Stimulated activated naive B cell treated with anti-CD40 and anti-IgM and Interleukin-4, amounts not matched to agents 10 μg/mL and 1 μg/mL and 100 μg/mL, for 72 hours (primary cell): ENCODE measurements at regions not wholly inside any gene's neighbourhood (a gene's known extent, or its start where the extent isn't known, plus 50 kb on each side); places are given as distances from the start of the nearest gene placed in this dataset.
"Not testable (repeated sequence)": the region's sequence is repeated elsewhere in the genome, so short reads cannot be mapped to it uniquely, and the experiment has no call there.

Experiments
- ATAC-seq, 2 donors: fragments of 150-1000 bp; cut with Tn5 transposase; replicated peaks; 2 replicates each; pipeline ENCODE4 v1.10.0; 2021; ENCODE audit warnings: moderate library complexity in 1 of 2
- DNase-seq: peaks from one replicate; pipeline ENCODE4 v3.0.0; 2021
- H3K27ac Mint-ChIP-seq: one replicate; pipeline ENCODE4 v1.8.0; 2022; ENCODE audit warnings: mild to moderate bottlenecking, mixed read lengths
- H3K27me3 Mint-ChIP-seq, 2 donors: one replicate each; pipeline ENCODE4 v1.8.0; 2022; ENCODE audit warnings: mixed read lengths in 2 of 2
- H3K36me3 Mint-ChIP-seq, 2 donors: one replicate each; pipeline ENCODE4 v1.8.0; 2022; ENCODE audit warnings: mixed read lengths in 2 of 2, mild to moderate bottlenecking in 1 of 2
- H3K4me1 Mint-ChIP-seq, 2 donors: one replicate each; pipeline ENCODE4 v1.8.0; 2022; ENCODE audit warnings: mixed read lengths in 2 of 2, mild to moderate bottlenecking in 1 of 2
- H3K4me3 Mint-ChIP-seq, 2 donors: one replicate each; pipeline ENCODE4 v1.8.0; 2022; ENCODE audit warnings: mild to moderate bottlenecking in 2 of 2, mixed read lengths in 2 of 2, moderate library complexity in 1 of 2
- H3K9me3 Mint-ChIP-seq, 2 donors: one replicate each; pipeline ENCODE4 v1.8.0; 2022; ENCODE audit warnings: mixed read lengths in 2 of 2, mild to moderate bottlenecking in 1 of 2

GRCh38 chr3:78285032-78285728 is 1245.3 kb downstream of the ROBO2 start:
- no peak for DNase-seq
- no peak overlapping the region for H3K4me3 Mint-ChIP-seq
- no peak overlapping the region for H3K27ac Mint-ChIP-seq
- no peaks in the 10 kb centered on the region for H3K36me3 Mint-ChIP-seq
- no peaks in the 10 kb centered on the region for H3K27me3 Mint-ChIP-seq
- H3K4me1 Mint-ChIP-seq: no peaks in the 10 kb centered on the region
- H3K9me3 Mint-ChIP-seq: peaks cover 0 to 4% of the 10 kb centered on the region in 2 donors
- ATAC-seq: no peak

DNA sequence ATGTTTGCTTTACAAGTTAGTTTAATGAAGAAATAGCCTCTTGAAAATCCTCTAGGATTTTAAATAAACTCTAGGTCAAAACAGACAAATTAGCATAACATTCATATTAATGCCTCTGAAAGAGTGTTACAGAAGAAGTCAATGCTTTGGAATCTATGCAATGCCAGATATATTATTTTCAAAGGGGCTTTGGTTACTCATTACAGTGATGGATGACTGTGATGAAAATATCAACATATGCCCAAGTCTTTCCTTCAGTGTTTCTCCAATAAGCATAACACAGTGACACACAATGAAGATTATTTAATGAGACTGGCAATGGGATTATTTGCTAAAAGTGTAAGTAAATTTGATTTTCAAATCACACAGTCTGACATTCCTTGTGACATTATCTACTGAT is 1247.2 kb downstream of the ROBO2 start:
- ATAC-seq: no peak
- DNase-seq: no peak
- Mint-ChIP-seq H3K4me1 (no peaks in the 10 kb centered on the region), H3K9me3 (peaks cover 0 to 4% of the 10 kb centered on the region in 2 donors), H3K27ac (no peak overlapping the region), H3K27me3 (no peaks in the 10 kb centered on the region), H3K36me3 (no peaks in the 10 kb centered on the region), H3K4me3 (no peak overlapping the region)

GRCh38 chr3:78293284-78293683 is 1253.4 kb downstream of the ROBO2 start:
- no peak overlapping the region for H3K4me3 Mint-ChIP-seq
- no peaks in the 10 kb centered on the region for H3K4me1 Mint-ChIP-seq
- no peak overlapping the region for H3K27ac Mint-ChIP-seq
- H3K36me3 Mint-ChIP-seq: no peaks in the 10 kb centered on the region
- DNase-seq (no peak), ATAC-seq (no peak)
- no peaks in the 10 kb centered on the region for H3K27me3 Mint-ChIP-seq
- H3K9me3 Mint-ChIP-seq: no peaks in the 10 kb centered on the region

DNA sequence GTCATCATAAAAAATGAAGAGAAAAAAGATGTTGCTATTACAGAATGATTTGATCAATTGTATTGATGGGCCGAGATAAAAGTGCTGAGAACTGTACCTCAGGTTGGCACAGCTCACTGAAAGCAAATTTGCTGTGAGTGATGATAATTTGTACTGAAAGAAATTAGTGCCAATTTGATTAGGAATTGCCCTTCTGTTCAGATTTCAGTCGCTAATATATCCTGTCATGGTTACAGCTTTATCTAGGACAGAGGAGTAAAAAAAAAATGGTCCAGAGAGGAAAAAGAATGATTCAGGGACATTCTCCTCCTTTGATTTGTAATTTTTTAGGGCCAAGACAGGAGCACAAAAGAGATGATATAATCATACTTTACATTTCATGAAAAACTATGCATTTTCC is 1264.2 kb downstream of the ROBO2 start:
- Mint-ChIP-seq H3K4me3 (no peak overlapping the region), H3K9me3 (peaks cover 5 to 7% of the 10 kb centered on the region in 2 donors), H3K27me3 (no peaks in the 10 kb centered on the region), H3K36me3 (no peaks in the 10 kb centered on the region), H3K4me1 (no peaks in the 10 kb centered on the region), H3K27ac (no peak overlapping the region)
- DNase-seq (no peak), ATAC-seq (no peak)

GRCh38 chr3:78312851-78313250 is 1273.0 kb downstream of the ROBO2 start:
- Mint-ChIP-seq H3K4me1 (no peaks in the 10 kb centered on the region), H3K9me3 (peaks cover 1 to 12% of the 10 kb centered on the region in 2 donors), H3K4me3 (no peak overlapping the region), H3K36me3 (no peaks in the 10 kb centered on the region), H3K27ac (no peak overlapping the region), H3K27me3 (no peaks in the 10 kb centered on the region)
- DNase-seq (no peak), ATAC-seq (no peak)

- no peak overlapping the region for H3K4me3 Mint-ChIP-seq
- H3K4me1 Mint-ChIP-seq: no peaks in the 10 kb centered on the region
- no peaks in the 10 kb centered on the region for H3K36me3 Mint-ChIP-seq
- no peaks in the 10 kb centered on the region for H3K27me3 Mint-ChIP-seq
- H3K9me3 Mint-ChIP-seq: peaks cover 1 to 12% of the 10 kb centered on the region in 2 donors
- DNase-seq: no peak
- no peak for ATAC-seq
- no peak overlapping the region for H3K27ac Mint-ChIP-seq
These were observed 1273.4 kb downstream of the ROBO2 start for GRCh38 chr3:78313332-78313731.

DNA sequence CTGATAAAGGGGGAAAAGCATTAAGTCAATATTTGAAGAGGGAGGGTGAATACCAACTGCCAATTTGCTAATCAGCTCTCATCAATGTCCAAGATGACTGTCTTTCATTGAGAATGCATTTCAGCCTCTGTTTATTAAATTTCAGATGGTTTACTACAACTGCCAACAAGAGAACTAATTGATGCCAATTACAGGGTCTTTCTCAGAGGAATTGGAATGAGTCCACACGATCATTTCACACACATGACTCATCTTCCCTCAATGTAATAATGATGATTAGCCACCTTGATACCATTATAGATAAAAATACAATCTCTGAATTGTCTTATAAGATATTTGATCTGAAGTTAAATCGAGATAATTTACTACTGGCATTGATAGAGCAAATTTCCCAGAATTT is 1274.4 kb downstream of the ROBO2 start:
- Mint-ChIP-seq H3K4me1 (no peaks in the 10 kb centered on the region), H3K9me3 (peaks cover 4 to 12% of the 10 kb centered on the region in 2 donors), H3K4me3 (no peak overlapping the region), H3K27ac (no peak overlapping the region), H3K27me3 (no peaks in the 10 kb centered on the region), H3K36me3 (no peaks in the 10 kb centered on the region)
- ATAC-seq: no peak
- no peak for DNase-seq

- Mint-ChIP-seq H3K27me3 (no peaks in the 10 kb centered on the region), H3K36me3 (no peaks in the 10 kb centered on the region), H3K27ac (no peak overlapping the region), H3K9me3 (peaks cover 0 to 2% of the 10 kb centered on the region in 2 donors), H3K4me1 (no peaks in the 10 kb centered on the region), H3K4me3 (no peak overlapping the region)
- DNase-seq (no peak), ATAC-seq (no peak)
These were observed 1277.9 kb downstream of the ROBO2 start for GRCh38 chr3:78317774-78318173.

DNA sequence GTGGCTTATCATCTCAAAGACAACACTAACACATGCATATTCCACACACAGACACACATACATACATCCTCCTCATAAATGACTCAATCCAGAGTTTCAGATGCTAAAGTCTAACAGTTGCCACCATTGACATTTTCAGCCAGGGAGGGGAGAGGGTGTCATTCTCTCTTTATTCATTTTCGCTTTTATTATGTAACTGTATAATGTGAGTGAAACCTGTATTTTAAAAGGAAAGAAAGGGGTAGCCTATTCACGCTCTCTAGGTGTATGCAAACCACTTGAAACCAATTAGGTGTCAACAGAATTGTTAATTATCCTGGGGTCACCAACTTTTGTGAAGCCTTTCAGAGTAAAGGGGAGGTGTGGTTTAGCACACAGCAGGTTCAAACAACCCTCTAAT is 1282.9 kb downstream of the ROBO2 start:
- ATAC-seq (no peak), DNase-seq (no peak)
- Mint-ChIP-seq H3K27ac (no peak overlapping the region), H3K4me1 (no peaks in the 10 kb centered on the region), H3K36me3 (no peaks in the 10 kb centered on the region), H3K4me3 (no peak overlapping the region), H3K27me3 (no peaks in the 10 kb centered on the region), H3K9me3 (peaks cover 14 to 23% of the 10 kb centered on the region in 2 donors)

GRCh38 chr3:78337801-78338211 is 1297.9 kb downstream of the ROBO2 start:
- H3K4me1 Mint-ChIP-seq: no peaks in the 10 kb centered on the region

GRCh38 chr3:78338405-78338804 is 1298.5 kb downstream of the ROBO2 start:
- ATAC-seq: no peak
- H3K27ac Mint-ChIP-seq: no peak overlapping the region
- H3K4me3 Mint-ChIP-seq: no peak overlapping the region
- H3K36me3 Mint-ChIP-seq: no peaks in the 10 kb centered on the region
- DNase-seq: no peak
- peaks cover 3 to 5% of the 10 kb centered on the region in 2 donors for H3K9me3 Mint-ChIP-seq
- no peaks in the 10 kb centered on the region for H3K4me1 Mint-ChIP-seq
- no peaks in the 10 kb centered on the region for H3K27me3 Mint-ChIP-seq

More at GRCh38 chr3:78337801-78338211, 1297.9 kb downstream of the ROBO2 start:
- H3K9me3 Mint-ChIP-seq: peaks cover 3 to 5% of the 10 kb centered on the region in 2 donors
- DNase-seq (no peak), ATAC-seq (no peak)
- no peak overlapping the region for H3K27ac Mint-ChIP-seq
- no peaks in the 10 kb centered on the region for H3K36me3 Mint-ChIP-seq
- no peaks in the 10 kb centered on the region for H3K27me3 Mint-ChIP-seq
- H3K4me3 Mint-ChIP-seq: no peak overlapping the region

- no peak overlapping the region for H3K27ac Mint-ChIP-seq
- no peak overlapping the region for H3K4me3 Mint-ChIP-seq
- no peaks in the 10 kb centered on the region for H3K4me1 Mint-ChIP-seq
- H3K27me3 Mint-ChIP-seq: no peaks in the 10 kb centered on the region
- peaks cover 0 to 8% of the 10 kb centered on the region in 2 donors for H3K9me3 Mint-ChIP-seq
- DNase-seq (no peak), ATAC-seq (no peak)
- H3K36me3 Mint-ChIP-seq: no peaks in the 10 kb centered on the region
These were observed 1303.3 kb downstream of the ROBO2 start for GRCh38 chr3:78343221-78343620.

DNA sequence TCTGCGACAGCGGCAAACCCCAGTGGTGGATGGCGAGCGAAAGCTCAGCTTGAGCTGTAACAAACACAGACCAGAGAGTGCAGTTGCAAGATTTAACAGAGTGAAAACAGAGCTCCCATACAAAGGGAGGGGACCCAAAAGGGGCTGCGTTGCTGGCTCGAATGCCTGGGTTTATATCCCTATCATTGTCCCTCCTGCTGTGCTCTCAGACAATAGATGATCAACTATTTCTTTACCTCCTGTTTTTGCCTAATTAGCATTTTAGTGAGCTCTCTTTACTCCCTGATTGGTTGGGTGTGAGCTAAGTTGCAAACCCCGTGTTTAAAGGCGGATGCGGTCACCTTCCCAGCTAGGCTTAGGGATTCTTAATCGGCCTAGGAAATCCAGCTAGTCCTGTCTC is 1304.4 kb downstream of the ROBO2 start:
- not testable (repeated sequence) for H3K27me3 Mint-ChIP-seq, DNase-seq, ATAC-seq, H3K4me3 Mint-ChIP-seq, H3K9me3 Mint-ChIP-seq, H3K27ac Mint-ChIP-seq, H3K36me3 Mint-ChIP-seq, H3K4me1 Mint-ChIP-seq

DNA sequence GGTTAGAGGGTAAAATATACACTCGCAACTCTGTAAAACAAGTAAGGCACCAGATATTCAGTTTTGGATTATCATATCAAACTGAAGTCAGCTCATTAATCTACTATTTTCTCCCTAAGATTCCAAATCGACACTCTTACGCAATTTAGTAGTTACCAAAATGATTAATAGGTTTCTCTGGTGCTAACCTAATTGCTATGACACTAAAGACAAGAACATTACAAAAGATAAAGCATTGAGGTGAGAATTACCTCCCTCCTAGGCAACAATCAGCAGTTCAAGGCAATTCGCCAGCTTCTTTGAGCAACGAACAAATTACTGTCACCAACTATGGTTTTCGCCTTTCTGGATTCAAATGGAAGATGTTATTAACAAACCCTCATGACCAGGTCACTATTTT is 1305.0 kb downstream of the ROBO2 start:
- no peaks in the 10 kb centered on the region for H3K36me3 Mint-ChIP-seq
- ATAC-seq: no peak
- no peak overlapping the region for H3K27ac Mint-ChIP-seq
- H3K27me3 Mint-ChIP-seq: no peaks in the 10 kb centered on the region
- no peaks in the 10 kb centered on the region for H3K4me1 Mint-ChIP-seq
- H3K4me3 Mint-ChIP-seq: no peak overlapping the region
- DNase-seq: no peak
- peaks cover 0 to 9% of the 10 kb centered on the region in 2 donors for H3K9me3 Mint-ChIP-seq

GRCh38 chr3:78347176-78347575 is 1307.3 kb downstream of the ROBO2 start:
- Mint-ChIP-seq H3K4me1 (no peaks in the 10 kb centered on the region), H3K27me3 (no peaks in the 10 kb centered on the region), H3K27ac (no peak overlapping the region), H3K9me3 (peaks cover 0 to 8% of the 10 kb centered on the region in 2 donors), H3K4me3 (no peak overlapping the region), H3K36me3 (no peaks in the 10 kb centered on the region)
- ATAC-seq (no peak), DNase-seq (no peak)

DNA sequence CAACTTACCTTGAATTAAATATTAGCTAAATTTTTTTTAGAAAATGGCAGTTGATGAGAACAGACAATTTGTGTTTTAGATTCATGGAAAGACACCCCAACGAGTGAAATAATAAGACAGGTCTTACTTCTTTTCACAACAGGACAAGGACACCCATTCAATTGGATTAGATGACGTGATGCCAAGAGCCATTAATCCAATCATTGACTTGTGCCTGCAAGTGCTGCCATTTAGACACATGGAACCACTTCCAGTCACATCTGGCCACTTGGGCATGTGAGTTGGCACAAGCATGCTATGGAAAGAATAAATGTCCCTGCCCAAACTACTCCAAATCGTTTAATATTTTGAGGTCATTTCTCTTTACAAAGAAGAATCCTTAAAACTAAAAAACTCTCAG is 1308.8 kb downstream of the ROBO2 start:
- no peak overlapping the region for H3K4me3 Mint-ChIP-seq
- ATAC-seq (no peak), DNase-seq (no peak)
- H3K9me3 Mint-ChIP-seq: peaks cover 0 to 8% of the 10 kb centered on the region in 2 donors
- no peak overlapping the region for H3K27ac Mint-ChIP-seq
- H3K36me3 Mint-ChIP-seq: no peaks in the 10 kb centered on the region
- H3K27me3 Mint-ChIP-seq: no peaks in the 10 kb centered on the region
- H3K4me1 Mint-ChIP-seq: no peaks in the 10 kb centered on the region
